GM04504 (cell line): ENCODE measurements at regions not wholly inside any gene's neighbourhood (a gene's known extent, or its start where the extent isn't known, plus 50 kb on each side); places are given as distances from the start of the nearest gene placed in this dataset.
A peak's percentile ranks its signal among the peaks of the same experiment; 100 is the strongest.
"Not testable (repeated sequence)": the region's sequence is repeated elsewhere in the genome, so short reads cannot be mapped to it uniquely, and the experiment has no call there.

ENCODE experiments used
- DNase-seq: peaks from one replicate; pipeline ENCODE4 v3.0.0-alpha.2; 2012; ENCODE audit warnings: low read depth

- no peak for DNase-seq
These were observed 349.4 kb upstream of the PAPPA start for GRCh38 chr9:115804206-115804605.

GRCh38 chr9:115808108-115808507 lies 345.5 kb upstream of the PAPPA start:
- DNase-seq = no peak

GRCh38 chr9:115808695-115809094 lies 344.9 kb upstream of the PAPPA start:
- no peak for DNase-seq

- no peak for DNase-seq
These were observed 343.4 kb upstream of the PAPPA start for GRCh38 chr9:115810166-115810565.

- DNase-seq = no peak
These were observed 339.5 kb upstream of the PAPPA start for GRCh38 chr9:115814081-115814480.

DNA sequence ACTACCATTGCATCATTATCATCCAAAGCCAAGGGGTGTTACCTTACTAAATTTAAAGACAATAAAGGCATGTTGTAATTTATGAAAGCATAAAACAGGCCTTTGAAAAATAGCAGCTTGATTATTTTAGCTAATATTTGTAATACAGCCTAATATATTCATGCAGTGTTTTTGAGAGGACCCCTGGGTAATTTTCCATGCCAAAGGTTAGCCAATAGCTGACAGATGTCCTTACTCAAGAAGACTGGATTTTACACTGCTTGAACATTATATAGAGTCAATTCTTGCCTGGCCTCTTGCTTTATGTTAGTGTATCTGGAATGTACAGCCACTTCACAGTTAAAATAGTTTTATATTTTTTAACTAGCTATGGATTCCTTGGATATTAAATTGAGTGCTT lies 337.8 kb upstream of the PAPPA start:
- no peak for DNase-seq

DNA sequence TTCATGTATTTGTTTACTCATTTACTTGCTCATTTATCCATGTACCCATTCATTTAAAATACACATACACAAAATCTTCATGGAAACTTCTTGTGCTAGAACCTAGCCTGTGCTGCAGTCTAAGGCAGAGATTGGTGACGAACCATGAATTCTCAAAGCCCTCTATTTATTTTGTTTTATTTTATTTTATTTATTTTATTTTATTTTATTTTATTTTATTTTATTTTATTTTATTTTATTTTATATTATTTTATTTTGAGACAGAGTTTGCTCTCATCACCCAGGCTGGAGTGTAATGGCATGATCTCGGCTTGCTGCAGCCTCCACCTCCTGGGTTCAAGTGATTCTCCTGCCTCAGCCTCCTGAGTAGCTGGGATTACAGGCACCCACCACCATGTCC lies 334.9 kb upstream of the PAPPA start:
- not testable (repeated sequence) for DNase-seq

DNA sequence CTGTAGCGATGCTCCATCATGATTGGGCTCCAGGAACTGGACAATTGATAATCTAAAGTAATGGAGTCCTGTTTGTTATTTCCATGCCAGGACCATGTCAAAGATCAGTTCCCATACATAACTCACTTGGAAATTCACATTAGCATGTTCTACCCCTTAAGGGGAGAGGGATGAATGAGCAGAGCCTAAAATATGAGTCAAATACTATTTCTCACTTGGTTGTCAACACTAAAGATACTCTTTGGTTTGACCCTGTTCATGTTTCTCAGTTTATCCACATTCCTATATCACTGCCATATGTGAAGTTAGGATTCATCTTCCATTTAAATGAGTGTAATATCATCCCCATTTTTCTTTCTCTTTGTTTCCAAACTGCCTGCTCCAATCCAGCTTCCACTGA lies 321.6 kb upstream of the PAPPA start:
- no peak for DNase-seq

DNA sequence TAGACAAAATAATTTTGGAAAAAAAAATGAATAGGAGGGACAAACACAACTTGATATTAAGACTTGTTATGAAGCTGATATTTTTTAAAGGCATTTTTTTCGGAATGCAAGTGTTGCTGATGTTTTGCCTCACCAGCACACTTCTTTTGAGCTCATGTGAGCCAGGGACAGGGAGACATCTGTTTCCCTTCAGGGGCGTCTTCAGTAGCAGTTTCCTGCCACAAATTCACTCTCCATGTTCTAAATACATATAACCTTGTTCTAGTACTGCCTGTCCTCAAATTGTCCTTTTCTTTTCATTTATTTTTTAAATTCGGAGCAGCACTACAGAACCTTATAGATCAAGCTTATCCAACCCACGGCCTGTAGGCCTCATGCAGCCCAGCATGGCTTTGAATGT lies 316.0 kb upstream of the PAPPA start:
- DNase-seq = no peak

DNA sequence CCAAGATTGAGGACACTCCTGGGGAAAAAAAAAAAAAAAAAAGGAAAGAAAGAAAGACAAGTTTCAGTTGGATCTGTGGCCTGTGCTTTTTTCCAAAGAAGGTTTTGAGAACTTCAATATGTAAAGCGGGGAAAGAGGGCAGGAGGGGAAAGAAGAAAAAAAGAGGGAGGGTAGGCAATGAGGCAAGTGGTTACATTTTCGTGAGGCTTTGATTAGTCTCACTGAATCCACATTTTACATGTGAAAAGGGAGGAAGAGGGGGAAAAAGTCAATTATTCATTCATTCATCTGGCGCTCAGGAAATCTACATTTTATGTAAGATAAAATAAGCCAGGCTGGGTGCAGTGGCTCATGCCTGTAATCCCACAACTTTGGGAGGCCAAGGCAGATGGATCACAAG lies 315.2 kb upstream of the PAPPA start:
- no peak for DNase-seq

DNA sequence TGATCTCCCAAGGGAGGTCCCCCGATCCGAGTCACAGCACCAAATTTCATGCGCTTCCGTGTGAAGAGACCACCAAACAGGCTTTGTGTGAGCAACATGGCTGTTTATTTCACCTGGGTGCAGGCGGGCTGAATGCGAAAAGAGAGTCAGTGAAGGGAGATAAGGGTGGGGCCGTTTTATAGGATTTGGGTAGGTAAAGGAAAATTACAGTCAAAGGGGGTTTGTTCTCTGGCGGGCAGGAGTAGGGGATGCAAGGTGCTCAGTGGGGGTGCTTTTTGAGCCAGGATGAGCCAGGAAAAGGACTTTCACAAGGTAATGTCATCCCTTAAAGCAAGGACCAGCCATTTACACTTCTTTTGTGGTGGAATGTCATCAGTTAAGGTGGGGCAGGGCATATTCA lies 309.2 kb upstream of the PAPPA start:
- not testable (repeated sequence) for DNase-seq

DNA sequence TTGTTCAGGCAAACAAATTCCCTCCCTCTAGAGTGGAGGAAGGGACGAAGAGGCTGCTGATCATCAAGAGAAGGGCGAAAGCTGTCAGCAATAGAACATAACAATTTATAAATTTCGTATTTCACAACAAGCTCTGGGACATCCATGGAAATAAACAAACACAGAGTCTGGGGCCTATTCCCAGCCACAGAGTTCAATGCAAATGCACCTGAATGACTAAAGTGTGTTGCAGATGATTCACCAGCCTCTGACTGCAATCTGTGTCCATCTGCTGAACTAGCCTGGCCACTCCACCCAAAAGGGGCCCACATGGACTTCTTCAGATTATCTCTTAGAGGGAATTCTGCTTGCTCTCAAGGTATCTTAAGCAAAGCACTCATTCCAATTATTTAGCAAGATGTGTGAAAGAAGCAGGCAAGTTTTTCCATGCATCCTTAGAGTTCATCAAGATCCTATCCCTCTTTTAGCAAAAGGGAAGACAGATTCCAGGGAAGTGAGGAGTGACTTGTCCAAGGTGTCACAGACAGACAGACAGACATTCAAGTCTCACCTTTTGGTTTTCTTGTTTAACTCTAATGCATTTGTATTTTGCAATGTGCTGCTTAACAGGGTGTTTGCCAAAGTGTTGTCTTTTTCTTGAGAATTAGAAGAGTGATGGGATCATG lies 307.8 kb upstream of the PAPPA start:
- DNase-seq = no peak

DNA sequence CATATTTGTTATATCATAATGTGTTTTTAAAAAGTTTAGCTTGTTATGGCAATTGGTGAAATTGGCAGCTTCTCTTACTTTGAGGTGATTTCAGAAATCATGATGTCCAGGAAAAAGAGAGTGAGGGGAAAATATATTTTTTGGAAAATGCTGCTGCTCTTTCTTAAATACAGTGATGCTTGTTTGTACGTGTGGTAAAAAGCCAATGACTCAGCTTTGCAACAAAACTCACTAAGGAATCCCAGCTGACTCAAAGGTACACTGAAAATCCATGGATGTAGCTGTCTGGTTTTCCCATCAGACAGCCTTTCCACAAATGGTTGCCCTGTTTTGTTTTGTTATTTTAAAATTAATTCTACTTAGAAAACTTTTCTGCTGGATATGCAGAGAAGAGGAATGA lies 306.4 kb upstream of the PAPPA start:
- no peak for DNase-seq

DNA sequence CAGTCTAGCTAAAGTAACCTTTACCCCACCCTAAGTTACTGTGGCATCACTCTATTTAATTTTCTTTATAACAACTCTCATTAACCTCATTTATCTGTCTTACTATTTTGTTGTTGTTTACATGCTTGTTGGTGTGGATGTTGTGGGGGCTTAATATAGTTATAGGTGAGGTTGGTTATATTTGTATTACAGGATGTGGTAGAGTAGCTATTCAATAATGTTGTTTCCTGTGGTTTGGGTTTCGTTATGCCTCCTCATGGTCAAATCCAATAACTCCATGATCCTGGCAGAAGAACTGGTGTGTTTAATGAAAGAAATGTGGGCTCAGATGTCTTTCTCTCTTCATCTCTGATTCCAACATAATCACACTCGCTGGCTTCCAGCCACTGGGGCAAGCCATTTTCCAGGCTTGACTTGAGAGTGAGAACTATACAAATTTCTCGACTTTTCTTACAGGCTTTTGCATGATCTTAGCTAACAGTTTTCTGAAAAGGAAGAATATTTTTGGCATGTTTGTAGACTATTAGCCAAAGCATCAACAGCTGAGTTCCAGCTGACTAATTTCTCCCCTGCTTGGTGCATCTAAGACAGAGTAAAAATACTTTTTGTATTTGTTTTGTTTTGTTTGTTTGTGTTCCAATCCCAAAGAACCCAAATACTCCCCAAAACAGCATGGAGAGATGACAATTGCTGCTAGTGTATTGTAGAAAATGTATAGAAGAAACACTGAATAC lies 303.7 kb upstream of the PAPPA start:
- peak; percentile 44 for DNase-seq

DNA sequence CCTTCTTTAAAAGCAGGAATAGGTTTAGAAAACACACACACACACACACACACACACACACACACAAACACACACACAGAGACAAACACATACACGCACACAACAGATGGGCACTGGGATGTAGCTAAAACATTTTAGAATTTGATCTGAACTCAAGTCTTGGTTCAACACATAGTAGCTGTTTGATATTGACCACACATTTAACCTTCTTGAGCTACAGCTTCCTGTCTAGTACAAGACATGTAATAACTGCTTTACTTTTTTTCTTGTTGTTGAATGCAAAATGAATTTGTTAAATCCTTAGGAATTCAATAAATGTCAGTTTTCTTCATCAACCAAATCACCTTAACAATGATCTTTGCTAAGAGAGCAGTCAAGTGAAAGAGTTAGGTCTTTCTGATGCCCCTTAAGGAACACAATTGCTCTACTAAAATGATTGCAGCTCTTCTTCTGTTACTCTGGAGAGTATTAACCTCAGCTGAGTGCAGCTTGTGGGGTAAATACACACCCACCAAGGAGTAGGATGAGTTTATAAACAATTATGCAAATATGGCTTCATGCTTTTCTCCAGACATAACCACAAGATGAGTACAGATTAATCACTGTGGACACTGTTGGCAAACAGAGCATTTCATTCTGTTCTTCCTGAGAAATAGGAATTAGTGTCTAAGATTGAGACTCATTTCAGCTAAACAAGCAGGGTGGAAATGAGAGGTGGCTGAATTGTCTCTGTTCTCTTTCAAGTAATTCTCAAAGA lies 302.9 kb upstream of the PAPPA start:
- DNase-seq = peak; percentile 58

- no peak for DNase-seq
These were observed 298.0 kb upstream of the PAPPA start for GRCh38 chr9:115855458-115856133.

DNA sequence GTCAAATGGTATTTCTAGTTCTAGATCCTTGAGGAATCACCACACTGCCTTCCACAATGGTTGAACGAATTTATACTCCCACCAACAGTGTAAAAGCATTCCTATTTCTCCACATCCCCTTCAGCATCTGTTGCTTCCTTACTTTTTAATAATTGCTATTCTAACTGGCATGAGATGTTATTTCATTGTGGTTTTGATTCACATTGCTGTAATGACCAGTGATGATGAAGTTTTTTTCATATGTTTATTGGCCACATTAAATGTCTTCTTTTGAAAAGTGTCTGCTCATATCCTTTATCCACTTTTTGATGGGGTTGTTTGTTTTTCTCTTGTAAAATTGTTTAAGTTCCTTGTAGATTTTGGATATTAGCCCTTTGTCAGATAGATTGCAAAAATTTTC lies 295.2 kb upstream of the PAPPA start:
- DNase-seq = not testable (repeated sequence)

- DNase-seq = no peak
These were observed 291.6 kb upstream of the PAPPA start for GRCh38 chr9:115862021-115862420.

- DNase-seq = no peak
These were observed 289.0 kb upstream of the PAPPA start for GRCh38 chr9:115864581-115864980.

DNA sequence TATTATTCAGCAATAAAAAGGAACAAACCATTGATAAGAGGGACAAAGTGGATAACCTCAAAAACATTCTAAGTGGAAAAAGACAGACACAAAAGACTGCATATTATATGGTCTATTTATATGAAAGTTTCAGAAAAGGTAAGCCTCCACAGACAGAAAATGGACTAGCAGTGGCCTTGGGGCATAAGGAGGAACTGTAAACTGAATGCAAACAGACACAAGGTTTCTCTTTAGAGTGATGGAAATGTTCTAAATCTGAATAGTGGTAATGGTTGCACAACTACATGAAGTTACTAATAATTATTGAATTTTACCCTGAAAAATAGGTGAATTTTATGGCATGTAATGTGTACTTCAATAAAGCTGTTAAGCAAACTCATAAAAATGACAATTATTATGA lies 286.3 kb upstream of the PAPPA start:
- DNase-seq = no peak

DNA sequence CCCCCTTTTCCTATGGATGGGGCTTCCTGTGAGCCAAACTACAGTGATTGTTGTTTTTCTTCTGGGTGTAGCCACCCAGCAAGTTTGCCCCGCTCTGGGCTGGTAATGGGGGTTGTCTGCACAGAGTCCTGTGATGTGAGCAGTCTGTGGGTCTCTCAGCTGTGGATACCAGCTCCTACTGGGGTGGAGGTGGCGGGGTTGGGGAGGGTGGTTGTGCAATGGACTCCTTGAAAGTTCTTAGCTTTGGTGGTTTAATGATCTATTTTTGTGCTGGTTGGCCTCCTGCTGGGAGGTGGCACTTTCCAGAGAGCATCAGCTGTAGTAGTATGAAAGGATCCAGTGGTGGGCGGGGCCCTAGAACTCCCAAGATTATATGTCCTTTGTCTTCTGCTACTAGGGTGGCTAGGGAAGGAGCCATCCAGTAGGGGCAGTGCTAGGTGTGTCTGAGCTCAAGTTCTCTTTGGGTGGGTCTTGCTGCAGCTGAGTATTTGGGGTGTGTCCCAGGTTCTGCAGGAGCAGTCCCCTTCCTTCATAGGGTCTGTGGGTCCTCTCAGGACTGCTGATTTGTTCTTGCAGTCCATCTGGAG lies 275.6 kb upstream of the PAPPA start:
- DNase-seq = no peak

GRCh38 chr9:115879451-115879850 lies 274.1 kb upstream of the PAPPA start:
- no peak for DNase-seq
